HPDE6-E6E7 (cell line): ENCODE measurements at regions not wholly inside any gene's neighbourhood (a gene's known extent, or its start where the extent isn't known, plus 50 kb on each side); places are given as distances from the start of the nearest gene placed in this dataset.
A peak's percentile ranks its signal among the peaks of the same experiment; 100 is the strongest.
"Not testable (repeated sequence)": the region's sequence is repeated elsewhere in the genome, so short reads cannot be mapped to it uniquely, and the experiment has no call there.

ENCODE experiments used
- DNase-seq: peaks from one replicate; pipeline ENCODE4 v3.0.0; 2011; ENCODE audit warnings: missing footprints; ENCODE audit errors: extremely low spot score

DNA sequence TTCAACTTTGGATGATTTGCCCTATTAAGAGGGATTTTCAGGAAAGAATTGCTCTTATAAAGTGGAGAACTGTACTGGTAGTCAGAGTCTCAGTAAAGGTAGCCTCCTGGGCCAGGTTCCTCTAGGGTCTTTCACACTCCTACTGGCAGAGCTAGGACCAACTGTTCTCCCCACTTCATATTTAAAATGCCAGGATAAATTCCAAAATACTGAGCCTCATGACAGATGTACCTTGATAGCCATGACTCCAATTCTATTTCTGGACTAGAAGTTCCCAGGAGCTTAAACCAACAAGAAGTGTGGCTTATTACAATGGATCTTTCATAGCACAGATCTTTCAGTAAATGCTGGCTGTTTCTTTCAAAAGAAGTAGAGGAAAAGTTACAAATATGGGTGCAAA, 126.5 kb downstream of the C12orf75 start:
- no peak for DNase-seq

DNA sequence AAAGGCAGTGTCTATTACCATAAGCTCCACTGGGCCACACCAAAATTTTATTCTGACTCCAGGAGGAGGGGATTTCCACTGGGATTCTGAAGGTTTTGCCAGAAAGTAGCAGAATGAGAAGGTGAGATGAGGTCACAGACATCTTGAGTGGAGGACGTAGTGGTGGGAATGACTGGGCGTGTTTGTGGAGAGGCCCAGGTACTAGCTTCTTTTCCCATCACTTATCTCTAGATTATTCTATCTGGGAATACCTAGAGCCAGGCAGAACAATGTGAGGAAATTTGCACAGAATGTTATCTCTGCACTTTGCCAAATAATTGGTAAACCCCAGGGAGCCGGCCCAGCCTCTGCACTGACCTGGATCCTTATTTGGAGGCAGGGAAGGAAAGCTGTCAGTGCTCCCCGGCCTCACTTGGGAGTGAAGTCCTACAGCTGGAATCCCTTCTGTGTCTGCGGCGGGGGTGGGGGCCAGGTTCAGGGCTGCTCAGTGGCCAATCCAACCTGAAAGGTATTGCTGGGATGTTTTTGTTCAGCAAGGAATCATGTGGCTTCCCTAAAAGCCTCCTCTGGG, 129.4 kb downstream of the C12orf75 start:
- no peak for DNase-seq

DNA sequence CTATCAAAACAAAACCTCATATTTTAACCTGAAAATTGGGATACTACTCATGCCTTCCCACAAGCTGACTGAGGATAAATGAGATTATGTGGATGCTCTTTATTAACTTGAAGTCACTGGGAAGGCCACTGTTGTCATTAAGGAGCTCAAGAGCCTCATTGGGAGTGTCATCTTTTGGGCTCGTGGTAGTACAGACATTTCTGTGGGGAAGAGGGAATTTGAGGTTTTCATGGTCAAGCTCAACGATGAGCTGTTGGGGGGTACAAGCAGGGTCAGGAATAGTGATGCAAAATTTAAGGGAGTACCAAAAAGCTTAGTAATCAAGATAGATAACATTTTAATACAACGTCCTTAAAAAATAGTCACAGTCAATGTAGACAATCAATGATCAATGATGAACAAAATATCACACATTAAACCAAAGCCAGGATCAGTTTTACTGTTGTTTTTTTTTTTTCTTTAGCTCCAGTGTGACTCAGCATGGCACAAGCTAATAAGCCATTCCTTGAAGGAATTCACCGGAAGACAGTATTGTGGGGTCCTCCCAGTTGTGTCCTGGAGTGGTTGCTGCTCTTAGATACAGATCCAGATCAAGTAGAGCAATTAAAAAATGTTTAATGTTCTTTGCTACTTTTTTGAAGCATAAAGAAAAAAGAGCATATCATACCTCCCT, 130.9 kb downstream of the C12orf75 start:
- DNase-seq, result no peak

DNA sequence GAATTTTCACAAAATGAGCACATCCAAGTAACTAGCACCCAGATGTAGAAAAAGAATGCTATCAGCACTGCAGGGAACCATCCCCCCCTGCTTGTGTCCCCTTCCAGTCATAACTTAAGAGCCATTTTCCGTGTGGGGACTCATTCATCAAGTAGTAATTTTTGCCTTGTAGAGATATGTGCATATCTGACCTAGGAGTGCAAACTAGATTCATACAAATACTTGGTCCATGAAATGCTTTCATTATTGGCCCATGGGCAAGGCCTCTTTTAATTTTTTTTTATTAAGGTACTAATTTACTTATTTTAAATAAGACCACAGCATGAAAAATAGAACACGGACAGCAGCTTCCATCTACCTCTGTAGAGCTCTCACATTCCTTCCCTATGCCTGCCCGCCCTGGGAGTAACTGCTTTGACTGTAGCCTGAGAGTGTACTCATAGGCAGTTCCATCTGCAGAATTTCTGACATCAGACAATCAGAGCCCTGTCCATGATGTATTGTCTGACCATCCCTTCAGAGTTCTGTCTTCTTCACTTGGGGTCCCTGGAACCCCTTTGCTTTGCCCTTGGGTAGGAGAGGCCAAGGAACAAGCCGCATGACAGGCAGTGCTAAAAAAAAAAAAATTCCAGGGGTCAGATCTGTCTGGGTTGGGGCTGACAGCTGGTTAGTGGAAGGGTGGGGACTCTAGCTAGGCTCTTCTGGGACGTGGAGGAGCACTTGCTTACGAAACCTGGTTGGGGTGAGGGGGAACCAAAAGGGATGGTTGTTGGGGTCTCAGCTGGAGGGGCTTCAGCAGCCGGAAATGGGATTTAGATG, 131.7 kb downstream of the C12orf75 start:
- no peak for DNase-seq

DNA sequence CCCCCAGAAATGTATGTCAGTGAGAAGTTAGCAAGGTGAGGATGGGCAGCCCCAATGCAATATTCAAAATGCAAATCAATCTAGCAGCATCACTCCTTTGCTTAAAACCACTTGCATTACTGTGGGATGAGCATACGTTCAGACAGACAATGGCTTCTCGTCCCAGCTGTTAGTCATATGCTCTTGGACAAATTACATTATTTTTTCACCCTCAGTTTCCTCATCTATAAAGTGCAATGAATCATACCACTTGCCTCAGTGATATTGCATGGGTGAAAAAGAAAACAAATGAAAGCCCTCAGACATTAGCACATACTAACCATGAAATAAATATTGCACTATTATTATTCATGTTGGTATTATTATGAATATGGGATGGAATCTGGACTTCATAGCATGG, 132.3 kb downstream of the C12orf75 start:
- DNase-seq, result no peak

DNA sequence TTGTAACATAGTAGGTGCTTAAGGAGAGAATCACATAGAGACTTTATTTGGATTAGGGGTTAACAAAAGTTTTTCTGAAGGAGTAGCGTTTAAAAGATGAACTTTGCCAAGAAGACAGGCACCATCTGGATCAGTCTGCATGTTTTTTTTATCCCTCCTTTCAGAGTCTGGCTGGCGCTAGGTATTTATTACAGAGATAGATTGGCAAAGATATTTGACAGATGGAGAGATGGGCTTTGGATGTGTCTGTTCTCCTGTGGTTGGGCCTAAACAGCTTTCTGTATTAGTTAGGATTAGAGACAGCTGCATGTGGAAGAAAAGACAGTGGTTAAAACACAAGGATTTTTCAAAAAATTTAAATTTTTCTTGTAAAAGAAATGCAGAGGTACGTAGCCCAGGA, 133.9 kb downstream of the C12orf75 start:
- no peak for DNase-seq

DNA sequence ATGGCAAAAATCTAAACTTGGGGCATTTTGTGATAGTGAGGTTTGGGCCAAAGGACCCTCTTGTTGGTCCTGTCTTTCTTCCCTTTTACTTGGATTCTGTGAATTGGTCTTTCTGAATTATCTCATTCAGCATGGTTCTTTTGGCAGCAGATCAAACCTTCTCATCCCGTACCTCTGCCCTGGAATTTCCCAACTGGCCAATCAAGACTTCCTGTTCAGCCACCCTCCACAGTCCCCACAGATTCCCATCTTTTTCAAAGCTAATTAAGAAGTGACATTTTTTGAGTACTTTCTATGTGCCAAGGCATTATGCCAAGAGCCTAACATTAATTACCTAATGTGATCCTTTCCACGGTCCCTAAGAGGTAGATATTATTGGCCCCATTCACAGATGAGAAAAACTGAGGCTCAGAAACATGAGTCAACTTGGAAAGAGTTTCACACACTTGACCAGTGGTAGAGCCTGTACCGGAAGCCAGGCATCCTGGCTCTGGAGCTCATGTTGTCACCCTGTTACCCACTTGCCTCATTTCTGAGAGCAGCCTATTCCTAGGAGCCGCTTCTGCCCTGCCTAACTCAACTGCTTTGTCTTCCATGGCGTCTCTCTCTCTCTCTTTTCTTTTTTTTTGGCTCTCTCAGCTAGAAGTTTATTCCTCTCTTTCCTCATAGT, 135.9 kb downstream of the C12orf75 start:
- no peak for DNase-seq

GRCh38 chr12:105466901-105467598, 136.6 kb downstream of the C12orf75 start:
- no peak for DNase-seq

- no peak for DNase-seq
These were observed 137.3 kb downstream of the C12orf75 start for GRCh38 chr12:105467710-105468366.

DNA sequence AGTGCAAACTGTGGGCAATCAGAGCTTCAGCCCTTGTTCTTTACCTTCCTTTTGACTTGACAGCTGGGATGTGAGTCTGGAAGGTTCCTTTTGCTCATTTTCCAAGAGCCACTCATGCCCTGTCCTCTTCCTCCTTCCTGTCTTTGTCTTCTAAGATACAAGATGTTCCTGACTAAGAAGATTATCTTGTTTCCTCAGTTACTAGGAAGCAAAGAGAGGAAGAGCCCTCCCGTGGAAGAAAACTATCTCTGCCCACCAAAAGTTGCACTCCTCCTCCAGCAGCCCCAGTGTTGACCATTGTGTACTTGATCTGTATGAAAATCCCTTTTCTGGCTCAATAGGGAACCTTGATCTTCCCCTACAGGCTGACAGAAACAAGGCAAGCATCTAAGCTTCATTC, 138.0 kb downstream of the C12orf75 start:
- no peak for DNase-seq

GRCh38 chr12:105469211-105469610, 138.7 kb downstream of the C12orf75 start:
- DNase-seq, result no peak

GRCh38 chr12:105469701-105470100, 139.2 kb downstream of the C12orf75 start:
- no peak for DNase-seq

GRCh38 chr12:105470102-105470501, 139.6 kb downstream of the C12orf75 start:
- DNase-seq, result no peak

GRCh38 chr12:105470601-105471000, 140.1 kb downstream of the C12orf75 start:
- DNase-seq, result no peak

- DNase-seq, result peak; percentile 21
These were observed 144.2 kb downstream of the C12orf75 start for GRCh38 chr12:105474672-105475071.

DNA sequence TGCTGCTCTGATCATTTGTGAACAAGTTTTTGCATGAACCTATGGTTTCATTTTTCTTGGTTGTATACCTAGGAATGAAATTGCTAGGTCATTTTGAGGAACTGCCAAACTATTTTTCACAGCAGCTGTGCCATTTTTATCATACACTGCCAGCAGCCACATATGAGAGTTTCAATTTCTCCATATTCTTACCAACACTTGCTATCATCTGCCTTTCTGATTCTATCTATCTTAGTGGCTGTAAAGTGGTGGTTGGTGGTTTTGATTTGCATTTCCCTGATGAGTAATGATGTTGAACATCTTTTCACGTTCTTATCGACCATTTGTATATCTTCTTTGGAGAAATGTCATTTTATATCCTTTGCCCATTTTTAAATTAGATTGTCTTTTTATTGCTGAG, 146.1 kb downstream of the C12orf75 start:
- no peak for DNase-seq

DNA sequence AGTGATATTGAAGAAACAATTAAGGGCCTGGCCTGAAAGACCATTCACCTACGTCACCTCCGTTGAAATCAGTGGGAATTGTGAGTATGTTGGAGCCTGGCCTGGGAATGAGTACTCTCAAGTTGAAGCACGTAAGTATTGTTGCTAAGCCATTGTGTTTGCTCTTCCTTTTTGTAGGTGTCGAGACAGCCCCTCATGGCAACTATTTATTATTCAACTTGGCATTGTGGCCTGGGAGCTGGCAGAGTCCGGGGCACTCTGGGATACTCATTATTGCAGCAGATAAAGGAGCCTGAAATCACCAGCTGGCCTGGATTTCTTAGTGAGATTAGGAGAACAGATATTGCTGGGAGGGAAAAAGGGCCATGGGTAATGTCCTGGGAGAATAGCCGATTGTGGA, 147.4 kb downstream of the C12orf75 start:
- DNase-seq, result no peak

GRCh38 chr12:105478788-105479187, 148.3 kb downstream of the C12orf75 start:
- DNase-seq, result not testable (repeated sequence)

- DNase-seq, result no peak
These were observed 149.2 kb downstream of the C12orf75 start for GRCh38 chr12:105479710-105480109.

- DNase-seq, result no peak
These were observed 149.7 kb downstream of the C12orf75 start for GRCh38 chr12:105480162-105480561.
